OCI-LY1 (cell line): ENCODE measurements at regions not wholly inside any gene's neighbourhood (a gene's known extent, or its start where the extent isn't known, plus 50 kb on each side); places are given as distances from the start of the nearest gene placed in this dataset.

Experiments used
- H2AFZ ChIP-seq: fragments of 200-600 bp; sonication (generic), shearing (Covaris generic); 2 replicates; pipeline ENCODE4 v1.6.0; 2014; ENCODE audit warnings: antibody characterized with exemption, mild to moderate bottlenecking, low read length
- H3F3A ChIP-seq: fragments of 200-600 bp; sonication (generic), shearing (Covaris generic); 2 replicates; pipeline ENCODE4 v1.6.0; 2014; ENCODE audit warnings: mild to moderate bottlenecking, antibody characterized with exemption, low read length, moderate library complexity; ENCODE audit not compliant: insufficient read depth
- H3K27ac ChIP-seq: fragments of 200-600 bp; sonication (generic); 2 replicates; pipeline ENCODE4 v1.5.1; 2014; ENCODE audit warnings: low read length, mixed run types, mild to moderate bottlenecking, low read depth; ENCODE audit not compliant: poor library complexity, severe bottlenecking
- H3K27me3 ChIP-seq: fragments of 200-600 bp; sonication (generic); 2 replicates; pipeline ENCODE4 v1.6.0; 2014; ENCODE audit warnings: antibody characterized with exemption, mild to moderate bottlenecking, low read length, moderate library complexity; ENCODE audit not compliant: insufficient read depth
- H3K36me3 ChIP-seq: fragments of 200-600 bp; sonication (generic); 2 replicates; pipeline ENCODE4 v1.6.1; 2014; ENCODE audit warnings: mild to moderate bottlenecking, antibody characterized with exemption, low read length, moderate library complexity, mixed read lengths; ENCODE audit not compliant: insufficient read depth
- H3K4me1 ChIP-seq: fragments of 200-600 bp; sonication (generic); 2 replicates; pipeline ENCODE4 v1.5.1; 2014; ENCODE audit warnings: mild to moderate bottlenecking, low read length, moderate library complexity; ENCODE audit not compliant: insufficient read depth, severe bottlenecking
- H3K4me2 ChIP-seq: fragments of 200-600 bp; sonication (generic), shearing (Covaris generic); 2 replicates; pipeline ENCODE4 v1.6.1; 2014; ENCODE audit warnings: low read length
- H3K4me3 ChIP-seq: fragments of 200-600 bp; sonication (generic); 2 replicates; pipeline ENCODE4 v1.5.1; 2014; ENCODE audit warnings: low read length, low read depth, mild to moderate bottlenecking, mixed read lengths; ENCODE audit not compliant: poor library complexity, severe bottlenecking
- H3K79me2 ChIP-seq: fragments of 200-600 bp; shearing (Covaris generic); 2 replicates; pipeline ENCODE4 v1.6.1; 2016; ENCODE audit warnings: mixed run types, low read length, mixed read lengths; ENCODE audit not compliant: insufficient read depth
- H3K9ac ChIP-seq: fragments of 200-600 bp; sonication (generic), shearing (Covaris generic); 2 replicates; pipeline ENCODE4 v1.6.1; 2014; ENCODE audit warnings: mild to moderate bottlenecking, low read length, mixed read lengths
- H3K9me2 ChIP-seq: fragments of 200-600 bp; sonication (generic), shearing (Covaris generic); 2 replicates; pipeline ENCODE4 v1.6.1; 2014; ENCODE audit warnings: low read depth, mild to moderate bottlenecking, low read length, mixed read lengths
- H3K9me3 ChIP-seq: fragments of 200-600 bp; shearing (Covaris generic); 2 replicates; pipeline ENCODE4 v1.6.1; 2014; ENCODE audit warnings: low read length, mixed read lengths
- H4K20me1 ChIP-seq: fragments of 200-600 bp; sonication (generic), shearing (Covaris generic); 2 replicates; pipeline ENCODE4 v1.6.0; 2016; ENCODE audit warnings: mild to moderate bottlenecking, low read length; ENCODE audit not compliant: insufficient read depth
- EZH2 ChIP-seq: fragments of 200-600 bp; sonication (generic), shearing (Covaris generic); IDR thresholded peaks from 2 replicates; pipeline ENCODE4 v1.8.0; 2017; ENCODE audit warnings: borderline replicate concordance, mixed run types, mild to moderate bottlenecking, antibody characterized with exemption, low read length, moderate library complexity, mixed read lengths
- TF ChIP-seq, protein P1 (sequence below): fragments of 200-600 bp; sonication (generic), shearing (Covaris generic); IDR thresholded peaks from 2 replicates; pipeline ENCODE4 v1.5.1; 2017; ENCODE audit warnings: mild to moderate bottlenecking, antibody characterized with exemption, low read length, moderate library complexity, mixed read lengths

DNA sequence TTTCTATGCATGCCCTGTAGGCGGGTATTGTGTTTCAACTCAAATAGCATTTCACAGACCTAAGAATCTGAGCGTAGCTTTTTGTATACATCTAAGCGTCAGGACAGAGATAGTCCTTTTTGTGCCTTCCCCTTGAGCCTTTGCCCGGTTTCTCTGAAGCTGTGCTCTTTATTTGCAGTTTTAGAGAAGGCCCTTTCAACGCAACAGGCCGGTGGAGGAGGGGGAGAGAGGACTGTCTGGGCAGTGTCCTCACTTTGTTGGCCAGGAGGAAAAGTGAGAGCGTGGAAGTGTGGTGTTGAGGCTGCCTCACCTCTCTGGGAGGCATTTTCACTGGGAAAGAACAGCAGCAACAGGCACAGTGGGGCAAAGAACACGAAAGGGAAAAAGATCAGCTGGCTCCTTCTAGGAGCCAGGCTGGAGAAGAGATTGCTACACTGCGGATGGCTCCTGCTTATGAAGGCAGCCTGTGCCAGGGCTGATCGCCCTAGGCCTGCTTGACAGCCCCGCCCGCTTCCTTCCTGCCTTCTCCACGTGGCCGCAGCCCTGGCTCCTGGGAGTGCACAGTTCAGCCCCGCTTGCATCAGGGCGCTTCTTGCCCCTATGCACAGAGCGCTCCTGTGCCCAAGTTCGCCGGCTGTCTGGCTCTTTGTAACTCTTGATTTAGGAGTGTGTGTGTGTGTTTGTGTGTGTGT lies 195.6 kb upstream of the POU3F3 start:
- no peaks in the 10 kb centered on the region for H3K79me2 ChIP-seq
- H3K4me3 ChIP-seq: no peak overlapping the region
- no peaks in the 10 kb centered on the region for H3K4me1 ChIP-seq
- no peaks in the 10 kb centered on the region for H3K9me2 ChIP-seq
- H3K9ac ChIP-seq: no peak overlapping the region
- no peak for TF ChIP-seq EZH2
- TF ChIP-seq, protein P1, sequence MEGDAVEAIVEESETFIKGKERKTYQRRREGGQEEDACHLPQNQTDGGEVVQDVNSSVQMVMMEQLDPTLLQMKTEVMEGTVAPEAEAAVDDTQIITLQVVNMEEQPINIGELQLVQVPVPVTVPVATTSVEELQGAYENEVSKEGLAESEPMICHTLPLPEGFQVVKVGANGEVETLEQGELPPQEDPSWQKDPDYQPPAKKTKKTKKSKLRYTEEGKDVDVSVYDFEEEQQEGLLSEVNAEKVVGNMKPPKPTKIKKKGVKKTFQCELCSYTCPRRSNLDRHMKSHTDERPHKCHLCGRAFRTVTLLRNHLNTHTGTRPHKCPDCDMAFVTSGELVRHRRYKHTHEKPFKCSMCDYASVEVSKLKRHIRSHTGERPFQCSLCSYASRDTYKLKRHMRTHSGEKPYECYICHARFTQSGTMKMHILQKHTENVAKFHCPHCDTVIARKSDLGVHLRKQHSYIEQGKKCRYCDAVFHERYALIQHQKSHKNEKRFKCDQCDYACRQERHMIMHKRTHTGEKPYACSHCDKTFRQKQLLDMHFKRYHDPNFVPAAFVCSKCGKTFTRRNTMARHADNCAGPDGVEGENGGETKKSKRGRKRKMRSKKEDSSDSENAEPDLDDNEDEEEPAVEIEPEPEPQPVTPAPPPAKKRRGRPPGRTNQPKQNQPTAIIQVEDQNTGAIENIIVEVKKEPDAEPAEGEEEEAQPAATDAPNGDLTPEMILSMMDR: no peak
- no peak overlapping the region for H3K4me2 ChIP-seq
- H3K36me3 ChIP-seq: no peaks in the 10 kb centered on the region
- no peaks in the 10 kb centered on the region for H4K20me1 ChIP-seq
- no peak overlapping the region for H2AFZ ChIP-seq
- H3F3A ChIP-seq: no peaks in the 10 kb centered on the region
- H3K27ac ChIP-seq: no peak overlapping the region
- no peaks in the 10 kb centered on the region for H3K9me3 ChIP-seq
- no peaks in the 10 kb centered on the region for H3K27me3 ChIP-seq

DNA sequence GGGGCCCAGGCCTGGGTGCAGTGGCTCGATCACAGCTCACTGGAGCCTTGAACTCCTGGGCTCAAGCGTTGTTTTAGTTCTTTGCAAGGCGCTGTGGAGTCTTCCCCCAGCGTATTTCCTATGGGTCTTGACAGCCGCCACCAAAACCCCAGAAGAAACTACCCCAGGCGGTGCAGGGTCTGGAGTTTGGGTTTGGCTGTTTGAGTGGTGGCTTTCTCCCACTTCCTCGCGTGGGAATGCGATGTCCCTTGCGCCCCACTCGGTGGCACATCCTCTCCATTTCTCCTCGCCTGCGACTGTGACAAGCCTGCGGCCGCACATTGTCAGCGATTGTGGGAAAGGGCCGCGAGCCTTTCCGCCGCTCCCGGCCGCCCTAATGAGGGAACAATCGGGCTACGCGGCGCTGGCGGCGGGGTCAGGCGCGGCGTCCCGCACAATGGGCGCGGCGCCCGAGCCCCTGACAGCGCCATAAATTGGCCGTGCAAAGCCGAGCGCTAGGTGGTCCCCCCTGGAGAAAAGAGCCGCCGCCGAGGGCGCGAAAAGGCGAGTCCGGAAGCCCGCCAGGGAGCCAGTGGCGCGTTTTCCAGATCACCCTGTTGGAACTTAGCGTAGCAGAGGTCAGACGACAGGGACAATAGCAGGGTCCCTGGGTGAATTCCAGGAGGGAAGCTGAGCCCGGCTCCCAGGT lies 194.9 kb upstream of the POU3F3 start:
- H3K4me1 ChIP-seq: no peaks in the 10 kb centered on the region
- no peaks in the 10 kb centered on the region for H3K79me2 ChIP-seq
- no peak overlapping the region for H3K9ac ChIP-seq
- no peaks in the 10 kb centered on the region for H4K20me1 ChIP-seq
- H2AFZ ChIP-seq: no peak overlapping the region
- no peaks in the 10 kb centered on the region for H3K9me3 ChIP-seq
- H3F3A ChIP-seq: no peaks in the 10 kb centered on the region
- H3K4me2 ChIP-seq: no peak overlapping the region
- H3K27ac ChIP-seq: no peak overlapping the region
- H3K36me3 ChIP-seq: no peaks in the 10 kb centered on the region
- H3K9me2 ChIP-seq: no peaks in the 10 kb centered on the region
- H3K27me3 ChIP-seq: no peaks in the 10 kb centered on the region
- no peak for TF ChIP-seq EZH2
- no peak overlapping the region for H3K4me3 ChIP-seq

DNA sequence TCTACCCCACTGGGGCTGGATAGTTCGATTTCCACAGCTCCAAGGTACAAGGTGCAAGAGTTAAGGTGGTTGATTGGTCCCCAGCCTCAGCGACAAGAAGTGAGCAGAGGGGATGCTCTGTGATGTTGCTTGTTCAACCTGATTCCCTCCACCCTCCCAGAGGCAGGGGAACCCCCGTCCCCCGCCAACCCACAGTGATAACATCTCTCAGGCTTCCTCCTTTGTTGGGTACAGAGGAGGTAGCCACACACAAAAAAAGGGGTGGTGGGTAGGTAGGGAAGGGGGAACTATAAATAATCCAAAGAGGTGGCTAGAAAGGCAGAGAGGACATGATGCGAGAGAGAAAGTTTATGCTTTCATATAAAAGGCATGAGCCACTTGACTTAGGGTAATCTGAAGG lies 192.9 kb upstream of the POU3F3 start:
- Histone ChIP-seq H3K4me1 (no peaks in the 10 kb centered on the region), H3K9ac (no peak overlapping the region), H3K9me2 (no peaks in the 10 kb centered on the region), H3F3A (no peaks in the 10 kb centered on the region), H4K20me1 (no peaks in the 10 kb centered on the region), H3K4me3 (no peak overlapping the region), H3K79me2 (no peaks in the 10 kb centered on the region), H3K9me3 (no peaks in the 10 kb centered on the region), H3K4me2 (no peak overlapping the region), H2AFZ (no peak overlapping the region), H3K36me3 (no peaks in the 10 kb centered on the region), H3K27ac (no peak overlapping the region), H3K27me3 (no peaks in the 10 kb centered on the region)
- no peak for TF ChIP-seq EZH2
- TF ChIP-seq, protein P1: no peak
